ENCODE measurements at regions not wholly inside any gene's neighbourhood (a gene's known extent, or its start where the extent isn't known, plus 50 kb on each side); places are given as distances from the start of the nearest gene placed in this dataset.
"Not testable (repeated sequence)": the region's sequence is repeated elsewhere in the genome, so short reads cannot be mapped to it uniquely, and the experiment has no call there.

DNA sequence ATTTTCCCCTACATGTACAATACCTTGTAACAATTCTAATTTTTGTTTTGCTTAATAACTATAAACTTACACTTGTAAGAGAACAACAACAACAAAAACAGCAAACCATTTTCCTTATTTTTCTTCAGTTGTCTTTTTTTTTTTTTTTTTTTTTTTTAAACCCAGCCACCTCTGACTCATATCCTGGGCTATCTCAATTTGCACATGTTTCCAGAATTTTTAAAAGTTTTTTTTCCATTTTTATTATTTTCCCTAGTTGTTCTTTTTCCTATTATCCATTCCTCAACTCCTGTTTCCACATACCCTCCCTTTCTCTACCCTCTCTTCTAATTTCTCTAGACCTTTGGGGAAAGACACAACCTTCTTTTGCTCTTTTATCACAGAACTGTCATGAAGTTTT, 112.5 kb downstream of the EFEMP1 start:
- no peak for DNase-seq

- DNase-seq: no peak
These were observed 113.0 kb downstream of the EFEMP1 start for GRCh38 chr2:55810622-55811020.

DNA sequence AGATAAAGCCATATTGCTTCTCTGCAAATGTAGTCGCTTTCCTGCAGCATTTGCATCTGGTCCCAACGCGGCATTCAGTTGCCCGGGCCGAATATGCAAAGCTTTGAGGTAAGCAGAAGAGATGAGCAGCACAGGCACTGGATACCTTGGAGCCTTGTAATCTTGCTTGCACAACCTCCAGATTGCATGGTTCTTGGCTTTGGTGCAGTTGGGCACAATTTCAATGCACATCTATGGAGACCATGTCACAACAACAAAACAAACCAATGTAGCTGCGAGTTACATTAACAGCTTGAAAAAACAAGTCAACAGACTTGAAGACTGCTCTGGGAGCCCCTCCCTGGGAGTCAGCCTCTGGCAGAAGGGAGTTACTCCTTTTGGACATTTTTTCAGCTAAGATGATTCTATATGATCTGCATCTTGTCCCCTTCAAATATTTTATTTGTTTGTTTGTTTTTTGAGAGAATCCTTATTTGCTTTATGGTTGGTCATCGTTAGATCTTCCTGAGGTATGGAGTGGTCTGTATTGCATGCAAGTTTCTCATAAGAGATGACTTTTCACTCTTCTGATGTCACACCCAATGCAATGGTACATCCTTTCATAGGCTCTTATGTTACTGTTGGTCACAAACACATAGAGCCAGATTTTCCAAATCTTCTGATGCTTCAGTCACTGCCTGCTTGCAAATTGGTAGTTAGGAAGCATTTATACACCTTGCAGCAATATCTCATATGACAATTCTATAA, 113.5 kb downstream of the EFEMP1 start:
- DNase-seq: no peak

GRCh38 chr2:55807900-55808299, 114.3 kb upstream of the PNPT1 start:
- no peak for DNase-seq

- DNase-seq: no peak
These were observed 112.0 kb upstream of the PNPT1 start for GRCh38 chr2:55805686-55806085.

GRCh38 chr2:55804535-55804934, 110.9 kb upstream of the PNPT1 start:
- no peak for DNase-seq

- DNase-seq: no peak
These were observed 108.4 kb upstream of the PNPT1 start for GRCh38 chr2:55802067-55802466.

GRCh38 chr2:55801436-55801835, 107.8 kb upstream of the PNPT1 start:
- no peak for DNase-seq

DNA sequence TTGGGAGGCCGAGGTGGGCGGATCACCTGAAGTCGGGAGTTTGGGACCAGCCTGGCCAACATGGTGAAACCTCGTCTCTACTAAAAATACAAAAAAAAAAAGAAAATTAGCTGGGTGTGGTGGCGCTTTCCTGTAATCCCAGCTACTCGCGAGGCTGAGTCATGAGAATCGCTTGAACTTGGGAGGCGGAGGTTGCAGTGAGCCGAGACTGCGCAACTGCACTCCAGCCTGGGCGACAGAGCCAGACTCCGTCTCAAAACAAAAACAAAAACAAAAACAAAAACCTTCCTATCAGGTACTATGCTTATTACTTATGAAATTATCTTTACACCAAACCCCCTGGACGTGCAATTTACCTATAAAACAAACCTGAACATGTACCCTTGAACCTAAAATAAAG, 106.0 kb upstream of the PNPT1 start:
- DNase-seq: not testable (repeated sequence)

DNA sequence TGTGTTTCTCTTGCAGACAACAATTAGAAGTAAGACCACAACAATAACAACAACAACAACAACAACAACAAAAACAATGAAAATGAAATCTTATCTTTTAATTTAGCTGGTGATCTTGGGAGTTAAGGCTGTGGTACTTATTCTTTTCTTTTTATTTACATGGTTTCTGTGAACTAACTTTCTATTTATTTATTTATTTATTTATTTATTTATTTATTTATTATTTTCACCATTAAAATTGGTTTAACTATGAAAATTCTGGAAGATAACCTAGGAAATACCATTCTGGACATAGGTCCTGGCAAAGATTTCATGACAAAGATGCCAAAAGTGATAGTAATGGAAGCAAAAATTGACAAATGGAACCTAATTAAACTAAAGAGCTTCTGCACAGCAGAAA, 102.5 kb upstream of the PNPT1 start:
- no peak for DNase-seq

- DNase-seq: not testable (repeated sequence)
These were observed 100.0 kb upstream of the PNPT1 start for GRCh38 chr2:55793602-55794001.

DNA sequence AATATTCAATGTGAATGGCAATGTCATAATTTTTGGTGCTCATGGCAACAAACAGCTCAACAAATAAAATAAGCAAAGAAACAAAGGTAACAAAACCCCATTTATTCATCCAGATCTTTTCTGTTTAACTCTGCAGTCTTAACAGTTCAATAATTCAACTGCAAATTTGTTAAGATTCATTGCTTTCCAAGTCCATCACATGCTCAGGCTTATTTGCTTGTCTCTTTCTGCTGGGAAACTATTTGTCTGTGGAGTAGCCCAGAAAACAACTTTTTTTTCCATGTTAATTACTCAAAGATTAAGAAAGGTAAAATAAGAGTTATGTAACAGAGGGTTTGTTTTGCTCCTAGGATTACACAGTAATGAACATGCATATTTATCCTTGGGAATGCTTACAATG, 92.6 kb upstream of the PNPT1 start:
- DNase-seq: no peak

DNA sequence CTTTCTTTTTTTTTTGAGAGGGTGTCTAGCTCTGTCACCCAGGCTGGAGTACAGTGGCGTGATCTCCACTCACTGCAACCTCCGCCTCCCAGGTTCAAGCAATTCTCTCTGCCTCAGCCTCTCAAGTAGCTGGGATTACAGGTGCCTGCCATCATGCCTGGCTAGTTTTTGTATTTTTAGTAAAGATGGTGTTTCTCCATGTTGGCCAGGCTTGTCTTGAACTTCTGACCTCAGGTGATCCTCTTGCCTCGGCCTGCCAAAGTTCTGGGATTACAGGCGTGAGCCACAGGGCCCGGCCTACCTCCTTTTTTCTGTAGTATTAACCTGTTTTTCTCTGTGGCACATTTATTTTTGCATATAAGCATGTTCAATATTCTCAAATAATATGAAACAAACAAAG, 90.1 kb upstream of the PNPT1 start:
- DNase-seq: not testable (repeated sequence)

GRCh38 chr2:55782528-55783173, 89.0 kb upstream of the PNPT1 start:
- DNase-seq: no peak

DNA sequence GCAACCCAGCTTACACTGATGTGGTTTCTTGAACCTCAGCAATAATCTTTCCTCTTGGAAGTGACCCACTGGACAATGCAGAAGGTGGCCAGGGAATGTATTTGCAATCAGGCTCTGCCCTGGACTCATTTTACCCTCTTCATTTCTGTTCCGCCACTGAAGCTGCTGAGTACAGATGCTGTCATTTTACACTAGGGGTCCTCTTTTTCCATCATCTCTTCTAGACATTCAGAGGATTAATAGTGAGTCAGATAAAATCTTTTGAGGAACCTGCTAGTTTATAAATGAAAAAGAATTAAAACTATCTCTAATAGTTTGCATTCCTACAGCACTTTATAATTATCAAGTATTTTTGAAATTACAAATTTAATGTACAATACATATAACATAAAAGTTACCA, 87.9 kb upstream of the PNPT1 start:
- no peak for DNase-seq

DNA sequence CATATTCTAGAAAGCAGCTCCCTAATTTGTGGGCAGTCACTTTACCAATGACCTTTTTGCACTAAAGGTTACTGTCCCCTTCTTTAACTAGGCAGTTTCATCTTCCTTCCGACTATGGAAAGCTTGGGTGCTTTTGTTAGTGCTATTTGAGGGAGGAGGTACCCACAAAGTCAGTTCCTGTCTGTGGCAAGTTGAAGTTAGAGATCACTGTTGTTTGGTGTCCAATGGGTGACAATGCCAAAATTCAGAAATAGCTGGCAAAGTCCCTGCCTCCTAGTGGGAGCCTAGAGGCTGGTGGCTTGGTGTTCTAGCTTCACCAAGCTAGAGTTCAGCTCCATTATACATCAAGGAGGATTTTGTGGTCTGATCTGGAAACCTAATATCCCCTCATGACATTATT, 87.1 kb upstream of the PNPT1 start:
- no peak for DNase-seq

DNA sequence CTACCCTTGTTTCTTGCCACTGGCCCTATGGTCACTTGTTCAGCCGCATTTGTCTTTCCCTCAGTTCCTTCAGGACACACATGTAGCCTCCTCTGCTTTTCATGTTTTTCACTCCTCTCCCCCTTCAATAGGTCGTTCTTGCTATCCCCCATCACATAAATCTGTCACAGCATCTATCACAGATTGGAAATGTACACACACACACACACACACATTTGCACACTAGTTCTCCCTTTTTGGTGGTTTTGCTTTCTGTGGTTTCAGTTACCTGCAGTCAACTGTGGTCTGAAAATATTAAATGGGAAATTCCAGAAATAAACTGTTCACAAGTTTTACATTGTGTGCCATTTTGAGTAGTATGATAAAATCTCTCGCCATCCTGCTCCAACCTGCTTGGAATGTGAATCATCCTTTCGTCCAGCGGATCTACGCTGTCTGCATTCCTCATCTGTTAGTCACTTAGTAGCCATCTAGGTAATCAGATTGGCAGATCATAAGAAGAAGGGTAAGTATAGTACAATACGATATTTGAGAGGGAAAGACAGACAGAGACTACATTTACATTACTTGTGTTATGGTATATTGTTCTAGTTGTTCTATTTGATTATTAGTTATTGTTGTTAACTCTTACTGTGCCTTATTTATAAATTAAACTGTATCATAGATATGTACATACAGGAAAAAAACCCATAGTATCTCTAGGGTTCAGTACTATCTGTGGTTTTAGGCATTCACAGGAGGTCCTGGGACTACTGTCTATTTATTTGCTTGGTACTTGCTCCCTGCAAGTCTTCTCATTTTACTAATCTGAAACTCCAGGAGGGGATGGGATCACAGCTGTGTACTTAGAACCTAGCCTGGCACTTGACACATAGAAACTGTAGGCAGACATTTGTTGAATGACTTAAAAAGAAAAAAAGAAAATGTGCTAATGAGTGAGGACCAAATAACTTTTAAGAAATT, 86.1 kb upstream of the PNPT1 start:
- DNase-seq: peak; percentile 64

DNA sequence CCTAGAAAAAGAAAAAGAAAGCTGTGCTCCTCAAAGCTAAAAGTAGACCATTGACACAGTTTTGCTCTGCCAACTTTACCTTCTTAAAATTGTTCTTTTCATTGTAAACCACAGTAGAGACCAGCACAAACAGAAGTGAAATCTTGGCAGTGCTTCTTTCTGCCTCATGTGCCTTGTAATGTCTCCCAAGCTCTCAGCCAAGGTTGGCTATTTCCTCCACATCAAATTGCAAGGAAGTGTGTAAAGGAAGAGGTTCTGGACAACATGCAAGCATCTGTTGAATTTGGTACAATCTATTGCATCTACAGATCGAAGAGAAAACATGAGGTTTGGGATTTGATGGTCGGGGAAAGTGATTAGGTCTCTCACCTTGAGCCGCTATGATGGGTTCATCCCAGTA, 83.3 kb upstream of the PNPT1 start:
- no peak for DNase-seq

DNA sequence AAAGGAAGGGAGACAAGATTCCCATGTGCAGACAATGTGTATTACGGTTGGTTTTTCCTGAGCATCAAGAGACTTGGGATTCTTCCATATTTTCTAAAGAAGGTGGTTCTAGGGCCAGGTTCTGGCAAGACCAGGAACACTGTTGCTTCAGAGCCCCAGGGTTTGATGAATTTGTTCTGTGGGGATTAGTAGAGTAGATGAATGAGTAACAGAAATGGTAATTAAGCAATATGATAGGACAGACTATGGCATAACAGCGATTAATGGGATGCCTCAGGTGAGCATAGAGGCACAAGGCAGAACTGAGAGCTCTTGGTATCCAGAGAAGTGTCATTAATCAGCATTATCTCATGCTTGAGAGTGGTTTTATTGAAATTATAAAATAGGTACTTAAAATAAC, 82.8 kb upstream of the PNPT1 start:
- DNase-seq: no peak

GRCh38 chr2:55775828-55776227, 82.2 kb upstream of the PNPT1 start:
- DNase-seq: no peak

- DNase-seq: not testable (repeated sequence)
These were observed 80.0 kb upstream of the PNPT1 start for GRCh38 chr2:55773651-55774050.

DNA sequence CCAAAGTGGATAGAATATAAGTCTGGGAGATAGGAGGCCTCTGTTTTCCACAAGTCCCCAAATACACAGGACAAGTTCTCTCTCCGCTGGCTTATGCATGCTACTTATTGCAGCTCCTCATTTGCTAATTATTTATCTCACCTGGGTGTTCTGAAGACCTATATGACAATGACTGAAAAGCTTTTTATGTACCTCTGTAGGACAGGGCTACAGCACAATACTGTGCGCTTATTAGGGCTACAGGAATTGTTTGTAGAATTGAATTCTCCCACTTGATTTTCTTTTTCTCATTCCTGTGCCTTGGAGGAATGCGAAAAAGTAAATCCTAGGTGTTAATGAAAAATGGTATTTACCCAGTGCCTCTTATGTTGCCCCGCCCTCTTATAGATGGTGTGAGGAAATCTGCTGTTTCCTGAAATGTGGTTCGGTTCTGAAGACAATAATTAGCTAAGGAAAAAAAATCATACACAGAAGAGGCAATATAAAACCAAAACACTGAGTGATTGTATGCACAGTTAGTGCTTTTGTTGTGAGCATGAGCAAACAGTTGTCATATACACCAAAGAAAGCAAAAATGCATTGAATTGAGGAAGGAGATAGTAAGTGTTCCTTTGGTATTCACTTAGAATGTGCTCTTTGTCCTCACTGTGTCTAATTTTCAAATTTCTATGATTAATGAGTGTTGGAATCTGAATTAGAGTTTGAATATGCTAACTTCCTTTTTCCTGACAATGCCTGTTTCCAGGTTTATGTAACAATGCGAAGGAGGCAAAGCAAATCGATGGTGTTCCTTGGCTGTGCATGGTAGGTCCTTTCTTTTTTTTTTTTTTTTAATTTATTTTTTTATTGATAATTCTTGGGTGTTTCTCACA, 78.7 kb upstream of the PNPT1 start:
- DNase-seq: no peak

DNA sequence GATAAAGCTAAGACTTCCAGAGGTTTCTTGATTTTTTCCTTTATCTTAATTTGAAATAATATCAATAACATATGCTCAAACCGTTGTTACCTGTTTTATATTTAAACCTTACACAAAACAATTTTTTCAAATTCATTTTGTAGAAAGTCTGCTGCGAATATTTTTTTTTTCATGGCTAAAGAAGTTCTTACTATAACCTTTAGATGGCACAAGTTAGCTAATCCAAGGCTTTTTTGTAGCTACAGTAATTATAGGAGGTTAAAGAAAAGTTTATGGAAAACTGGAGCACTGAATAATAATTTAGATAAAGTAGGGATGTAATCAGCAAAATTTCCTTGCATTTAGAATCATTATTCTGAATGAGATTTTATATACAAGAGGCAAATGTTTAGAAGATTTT, 78.0 kb upstream of the PNPT1 start:
- DNase-seq: peak; percentile 55

Data from fibroblast of skin of right quadriceps (primary cell).